Activated B cell treated with CpG ODN at 0.5 μM for 24 hours (primary cell): ENCODE measurements at regions not wholly inside any gene's neighbourhood (a gene's known extent, or its start where the extent isn't known, plus 50 kb on each side); places are given as distances from the start of the nearest gene placed in this dataset.

Source experiments
- ATAC-seq: fragments of 200-7000 bp; cut with Tn5 transposase; one replicate; pipeline ENCODE4 v1.10.0; 2021; ENCODE audit warnings: low read depth, mild to moderate bottlenecking, moderate library complexity
- CTCF ChIA-PET: fragments of 350-600 bp; sonication (Branson Sonifier 250); formaldehyde crosslinking; loops from one replicate; lab custom pipeline; 2021; ENCODE audit warnings: antibody characterized with exemption; lab: Charles Lee
- POLR2A ChIA-PET: fragments of 350-600 bp; sonication (Branson Sonifier 250); formaldehyde crosslinking; loops from one replicate; lab custom pipeline; 2021; ENCODE audit warnings: antibody characterized with exemption; lab: Charles Lee
- DNase-seq: peaks from one replicate; pipeline ENCODE4 v3.0.0; 2022
- H3K27ac Mint-ChIP-seq: one replicate; pipeline ENCODE4 v1.8.0; 2020; ENCODE audit warnings: mixed read lengths
- H3K27me3 Mint-ChIP-seq: one replicate; pipeline ENCODE4 v1.8.0; 2021; ENCODE audit warnings: mixed read lengths
- H3K36me3 Mint-ChIP-seq: one replicate; pipeline ENCODE4 v1.8.0; 2021; ENCODE audit warnings: low read depth, mixed read lengths
- H3K4me1 Mint-ChIP-seq: one replicate; pipeline ENCODE4 v1.8.0; 2021; ENCODE audit warnings: mixed read lengths
- H3K4me3 Mint-ChIP-seq: one replicate; pipeline ENCODE4 v1.8.0; 2020; ENCODE audit warnings: mild to moderate bottlenecking, mixed read lengths
- H3K9me3 Mint-ChIP-seq: one replicate; pipeline ENCODE4 v1.8.0; 2020; ENCODE audit warnings: mixed read lengths
- CTCF ChIP-seq: fragments of 200-600 bp; IDR thresholded peaks from one replicate; pipeline ENCODE4 v1.8.0; 2022; ENCODE audit warnings: antibody characterized with exemption, mild to moderate bottlenecking
- intact Hi-C: fragments of 100-400 bp; cut with micrococcal nuclease; formaldehyde crosslinking; loops from one replicate; pipeline ENCODE4 v1.15.1; 2024

DNA sequence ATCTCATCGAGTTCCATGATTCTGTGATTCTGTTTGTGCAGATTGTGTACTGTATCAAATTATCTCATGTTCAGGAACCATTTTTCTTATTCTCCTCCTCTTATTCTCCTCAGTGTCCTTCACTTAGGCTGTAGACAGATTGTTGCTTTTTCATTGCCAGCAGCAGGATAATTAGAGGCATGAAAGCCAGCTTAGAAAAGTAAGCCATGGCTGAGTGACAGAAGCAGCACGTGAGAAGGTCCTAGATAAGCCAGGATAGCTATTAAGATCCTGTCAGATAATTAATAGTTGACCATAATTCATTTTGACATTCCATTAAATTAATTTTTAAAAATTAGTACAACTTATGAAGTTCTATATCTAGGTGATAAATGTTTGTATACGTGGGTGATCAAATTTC is 60.8 kb upstream of the PRKACB start:
- Mint-ChIP-seq H3K27me3 (no peaks in the 10 kb centered on the region), H3K9me3 (no peaks in the 10 kb centered on the region), H3K4me3 (no peak overlapping the region), H3K36me3 (no peaks in the 10 kb centered on the region), H3K4me1 (peaks cover 6% of the 10 kb centered on the region), H3K27ac (no peak overlapping the region)
- DNase-seq (no peak), ATAC-seq (no peak)
- intact Hi-C loops, result no loop called here
- ChIA-PET CTCF (no interaction called here), POLR2A (no interaction called here)
- no peak for TF ChIP-seq CTCF

DNA sequence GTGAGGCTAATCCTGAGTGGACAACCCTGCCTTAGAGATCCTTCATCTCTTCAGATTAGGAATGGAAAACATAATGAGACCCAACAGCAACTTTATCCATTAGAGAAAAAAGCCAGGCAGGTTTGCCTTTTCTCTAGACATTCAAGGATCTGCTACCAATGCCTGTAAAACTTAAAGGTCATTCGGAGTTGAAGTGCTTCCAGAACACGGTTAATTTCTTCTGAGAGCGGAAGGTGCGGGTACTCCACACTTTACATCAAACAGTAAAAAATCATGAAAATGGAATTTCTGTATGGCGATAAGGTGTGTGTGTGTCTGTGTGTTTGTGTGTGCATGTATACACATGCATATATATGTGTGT is 65.2 kb upstream of the PRKACB start:
- Mint-ChIP-seq H3K9me3 (no peaks in the 10 kb centered on the region), H3K27ac (no peak overlapping the region), H3K27me3 (no peaks in the 10 kb centered on the region), H3K36me3 (no peaks in the 10 kb centered on the region), H3K4me1 (peaks cover 11% of the 10 kb centered on the region), H3K4me3 (peak overlapping the region; percentile 91)
- intact Hi-C loops, result loop anchor here (1.0 to 10.0 kb wide), 6 partner anchors 11 to 1198 kb away; partner anchors contain the start of genes BCL10 and SSX2IP
- POLR2A ChIA-PET, result interaction anchor here (1.1 to 1.3 kb wide), 2 partner anchors 9 to 67 kb away, joined by 3 read pairs; no protein-coding TSS in a partner anchor
- DNase-seq (no peak), ATAC-seq (no peak)
- CTCF ChIA-PET, result no interaction called here
- TF ChIP-seq CTCF, result no peak

DNA sequence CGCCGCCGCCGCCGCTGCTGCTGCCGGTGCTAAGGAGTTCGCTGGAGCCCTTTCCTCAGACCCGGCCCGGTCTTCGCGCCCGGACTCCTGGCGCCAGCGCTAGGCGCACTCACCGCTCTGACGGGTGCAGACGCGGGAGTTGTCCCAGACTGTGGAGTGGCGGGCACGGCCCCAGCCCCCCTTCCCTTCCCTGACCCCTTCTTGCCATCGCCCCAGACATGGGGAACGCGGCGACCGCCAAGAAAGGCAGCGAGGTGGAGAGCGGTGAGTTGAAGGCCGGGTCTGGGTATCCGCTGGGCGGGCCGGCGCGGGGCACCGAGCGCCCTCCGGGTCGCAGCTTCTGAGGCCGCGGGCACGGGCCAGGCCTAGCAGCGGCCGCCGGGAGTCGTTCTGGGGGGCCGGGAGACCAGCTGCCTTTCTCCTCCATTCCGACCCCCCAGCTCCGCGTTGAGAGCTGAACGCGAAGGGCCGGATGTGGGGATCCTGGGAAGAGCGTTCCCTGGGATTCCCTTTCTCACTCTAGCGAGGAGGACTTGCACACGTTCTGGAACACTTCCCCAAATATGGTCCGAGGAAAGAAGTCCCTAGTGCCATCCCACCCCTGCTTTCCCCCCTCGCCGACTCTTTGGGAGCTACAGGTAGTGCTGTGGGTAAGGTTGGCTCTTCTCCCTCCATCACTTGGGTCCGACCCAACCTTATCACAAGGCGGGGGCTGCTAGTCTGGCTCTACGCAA is 65.8 kb upstream of the PRKACB start:
- H3K4me1 Mint-ChIP-seq, result peaks cover 11% of the 10 kb centered on the region
- ATAC-seq (peak; percentile 49), DNase-seq (no peak)
- no peaks in the 10 kb centered on the region for H3K36me3 Mint-ChIP-seq
- peak overlapping the region; percentile 91 for H3K4me3 Mint-ChIP-seq
- intact Hi-C loops, result loop anchor here (1.0 to 10.0 kb wide), 6 partner anchors 12 to 1199 kb away; partner anchors contain the start of genes BCL10 and SSX2IP
- ChIA-PET POLR2A (interaction anchor here (1.1 to 1.4 kb wide), 3 partner anchors 9 to 67 kb away, joined by 3 to 4 read pairs (median 3); no protein-coding TSS in a partner anchor), CTCF (no interaction called here)
- H3K27me3 Mint-ChIP-seq, result no peaks in the 10 kb centered on the region
- TF ChIP-seq CTCF, result no peak
- no peak overlapping the region for H3K27ac Mint-ChIP-seq
- no peaks in the 10 kb centered on the region for H3K9me3 Mint-ChIP-seq

DNA sequence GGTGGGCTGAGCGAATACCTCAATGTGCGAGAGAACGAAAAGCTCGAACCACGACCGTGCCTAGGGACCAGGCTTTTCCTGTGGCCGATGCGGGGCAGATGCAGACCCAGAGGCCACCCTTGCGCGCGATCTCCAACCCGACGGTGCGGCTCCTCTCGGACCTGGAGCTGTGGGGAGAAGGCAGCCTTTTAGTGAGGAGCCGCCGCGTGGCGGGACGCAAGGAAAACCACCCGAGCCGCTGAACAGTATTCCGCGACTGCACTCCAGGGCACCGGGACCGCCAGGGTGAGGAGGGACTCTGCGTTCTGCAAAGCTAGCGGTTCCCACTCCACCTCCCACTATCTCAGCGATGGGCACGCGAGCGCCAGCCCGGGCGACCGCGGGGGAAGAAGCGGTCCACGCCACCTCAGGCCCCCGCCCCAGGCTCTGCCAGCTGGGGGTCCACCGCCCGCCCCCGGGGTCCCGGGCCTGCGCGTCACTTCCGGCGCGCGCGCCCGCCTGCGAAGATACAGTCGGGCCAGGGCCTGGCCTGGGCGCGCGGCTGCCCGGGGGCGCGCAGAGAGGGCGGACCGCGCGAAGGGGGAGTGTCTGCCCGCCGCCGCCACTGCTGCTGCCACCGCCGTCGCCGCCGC is 66.5 kb upstream of the PRKACB start:
- Mint-ChIP-seq H3K9me3 (no peaks in the 10 kb centered on the region), H3K4me1 (peaks cover 11% of the 10 kb centered on the region), H3K27ac (peak overlapping the region; percentile 75), H3K36me3 (no peaks in the 10 kb centered on the region), H3K4me3 (peak overlapping the region; percentile 91), H3K27me3 (no peaks in the 10 kb centered on the region)
- ChIA-PET CTCF (no interaction called here), POLR2A (interaction anchor here (0.6 to 1.4 kb wide), 4 partner anchors 10 to 68 kb away, joined by 3 to 4 read pairs (median 3); no protein-coding TSS in a partner anchor)
- ATAC-seq (peak; percentile 90), DNase-seq (peak; percentile 80)
- TF ChIP-seq CTCF, result no peak
- intact Hi-C loops, result loop anchor here (1.0 to 10.0 kb wide), 10 partner anchors 13 to 1200 kb away; partner anchors contain the start of genes BCL10, CTBS, GNG5 and SPATA1

- intact Hi-C loops, result loop anchor here (10.0 kb wide), 1 partner anchor 202 kb away; no protein-coding TSS in a partner anchor
- POLR2A ChIA-PET, result interaction anchor here (0.6 kb wide), 1 partner anchor 407 kb away, joined by 3 read pairs; no protein-coding TSS in a partner anchor
Measured at GRCh38 chr1:84073266-84073665, 70.8 kb upstream of the PRKACB start.

More at GRCh38 chr1:84073266-84073665, 70.8 kb upstream of the PRKACB start:
- H3K4me1 Mint-ChIP-seq, result peaks cover 5% of the 10 kb centered on the region
- H3K36me3 Mint-ChIP-seq, result no peaks in the 10 kb centered on the region
- peaks cover 5% of the 10 kb centered on the region for H3K27me3 Mint-ChIP-seq
- H3K27ac Mint-ChIP-seq, result no peak overlapping the region
- CTCF ChIA-PET, result no interaction called here
- no peak overlapping the region for H3K4me3 Mint-ChIP-seq
- ATAC-seq (no peak), DNase-seq (no peak)
- no peak for TF ChIP-seq CTCF
- H3K9me3 Mint-ChIP-seq, result peaks cover 12% of the 10 kb centered on the region
